Spleen (tissue), 11 donors: ENCODE measurements at regions not wholly inside any gene's neighbourhood (a gene's known extent, or its start where the extent isn't known, plus 50 kb on each side); places are given as distances from the start of the nearest gene placed in this dataset.

Source experiments
- DNase-seq: peaks from one replicate; pipeline ENCODE4 v3.0.0-alpha.2; 2020
- H3K27ac ChIP-seq, 8 donors: fragments of 200-600 bp; sonication (generic) in 7 of 8; 1 replicate in 4 of 8; 2 replicates in 4 of 8; pipeline versions ENCODE4 v1.5.0 to v1.8.0; 2016 to 2021; ENCODE audit warnings: inconsistent platforms in 4 of 8, mild to moderate bottlenecking in 4 of 8, moderate library complexity in 1 of 8
- H3K27me3 ChIP-seq, 7 donors: fragments of 200-600 bp; sonication (generic) in 6 of 7; replicated peaks in 1 of 7; 1 replicate in 4 of 7; 2 replicates in 3 of 7; pipeline versions ENCODE4 v1.5.0 to v1.8.0; 2016 to 2021; ENCODE audit warnings: inconsistent platforms in 3 of 7, mild to moderate bottlenecking in 1 of 7
- H3K36me3 ChIP-seq, 6 donors: fragments of 200-600 bp; sonication (generic) in 5 of 6; 1 replicate in 4 of 6; 2 replicates in 2 of 6; pipeline versions ENCODE4 v1.5.0 to v1.8.0; 2016 to 2021; ENCODE audit warnings: inconsistent platforms in 2 of 6
- H3K4me1 ChIP-seq, 6 donors: fragments of 200-600 bp; sonication (generic) in 5 of 6; 1 replicate in 3 of 6; 2 replicates in 3 of 6; pipeline versions ENCODE4 v1.5.0 to v1.8.0; 2016 to 2021; ENCODE audit warnings: inconsistent platforms in 3 of 6
- H3K4me3 ChIP-seq, 8 donors: fragments of 200-600 bp; sonication (generic) in 7 of 8; 1 replicate in 4 of 8; 2 replicates in 4 of 8; pipeline versions ENCODE4 v1.5.0 to v1.8.0; 2016 to 2021; ENCODE audit warnings: inconsistent platforms in 4 of 8, mild to moderate bottlenecking in 4 of 8, moderate library complexity in 2 of 8
- H3K9me3 ChIP-seq, 8 donors: fragments of 200-600 bp; sonication (generic) in 7 of 8; 1 replicate in 4 of 8; 2 replicates in 4 of 8; pipeline versions ENCODE4 v1.5.0 to v1.8.0; 2016 to 2021; ENCODE audit warnings: inconsistent platforms in 4 of 8
- CTCF ChIP-seq, 11 experiments: fragments of 200-600 bp in 7 of 11; fragments of 450-650 bp in 4 of 11; sonication (generic) in 4 of 11; IDR thresholded peaks in 8 of 11; conservative IDR thresholded peaks in 3 of 11; 1 replicate in 7 of 11; 2 replicates in 4 of 11; pipeline versions ENCODE4 v1.4.0 to v1.8.0; 2016 to 2021; ENCODE audit warnings: antibody characterized with exemption in 11 of 11, inconsistent platforms in 4 of 11, mild to moderate bottlenecking in 1 of 11
- POLR2A ChIP-seq, 3 donors: fragments of 450-650 bp; IDR thresholded peaks; one replicate each; pipeline ENCODE4 v1.5.1; 2017; ENCODE audit warnings: antibody characterized with exemption in 3 of 3, mild to moderate bottlenecking in 1 of 3
- POLR2AphosphoS5 ChIP-seq, 3 donors: sonication (generic); formaldehyde crosslinking; IDR thresholded peaks; one replicate each; pipeline ENCODE4 v1.5.1; 2017; ENCODE audit warnings: antibody characterized with exemption in 3 of 3
- WGBS, 5 donors: extraction: QIAGEN DNeasy Blood & Tissue Kit in 3 of 5; methylation state at CpG; one replicate each; pipeline versions ENCODE4 v1.1.5 to v1.1.7; 2013 to 2018; 5-methylcytosine and 5-hydroxymethylcytosine counted together
- intact Hi-C: fragments of 100-400 bp; cut with DNase I; formaldehyde crosslinking; loops from one replicate; pipeline ENCODE4 v1.15.0; 2023; ENCODE audit warnings: low total_unique reads
- donor health status: healthy with polysubstance abuse.
- donor health status: DM: no; HTN: no; CAD: no; lungs with moderate emphysema.
- donor health status: DM: no; HTN: no; CAD: no.
- donor health status: Bipolar disorder and iron deficiency.
- donor health status: healthy.
- donor health status: DM: no; HTN: no; CAD: no.
- donor health status: DM: yes; HTN: yes; CAD: no.

- Histone ChIP-seq H3K27me3 (no peaks in the 10 kb centered on the region), H3K36me3 (no peaks in the 10 kb centered on the region), H3K4me1 (no peaks in the 10 kb centered on the region), H3K9me3 (peaks cover 0 to 7% (median 0%) of the 10 kb centered on the region in 8 donors), H3K27ac (no peak overlapping the region), H3K4me3 (no peak overlapping the region)
- no peak for DNase-seq
- TF ChIP-seq POLR2AphosphoS5 (IDR thresholded peaks at IDR 0.05) = no peak
- no peak for TF ChIP-seq POLR2A (IDR thresholded peaks at IDR 0.05)
- no peak for TF ChIP-seq CTCF (IDR thresholded peaks at IDR 0.05 in 8 of 11, conservative IDR thresholded peaks at IDR 0.05 in 3 of 11)
- intact Hi-C loops = no loop called here
- 63 to 84% (median 78%) methylated on average over 1 of the region's 1 CpG for WGBS, 5 donors
These were observed 1481.1 kb upstream of the ACVR2A start for GRCh38 chr2:146363731-146364130.

GRCh38 chr2:146351689-146352088 lies 1493.1 kb upstream of the ACVR2A start:
- H3K9me3 ChIP-seq = no peaks in the 10 kb centered on the region
- no peak overlapping the region for H3K27ac ChIP-seq
- no peak overlapping the region for H3K4me3 ChIP-seq
- DNase-seq = no peak
- intact Hi-C loops = no loop called here
- no peaks in the 10 kb centered on the region for H3K27me3 ChIP-seq
- TF ChIP-seq POLR2A (IDR thresholded peaks at IDR 0.05) = no peak
- no peak for TF ChIP-seq CTCF (IDR thresholded peaks at IDR 0.05 in 8 of 11, conservative IDR thresholded peaks at IDR 0.05 in 3 of 11)
- no peak for TF ChIP-seq POLR2AphosphoS5 (IDR thresholded peaks at IDR 0.05)
- H3K4me1 ChIP-seq = no peaks in the 10 kb centered on the region
- H3K36me3 ChIP-seq = no peaks in the 10 kb centered on the region

GRCh38 chr2:146349334-146349733 lies 1495.5 kb upstream of the ACVR2A start:
- Histone ChIP-seq H3K4me1 (no peaks in the 10 kb centered on the region), H3K4me3 (no peak overlapping the region), H3K36me3 (no peaks in the 10 kb centered on the region), H3K27ac (no peak overlapping the region), H3K9me3 (no peaks in the 10 kb centered on the region), H3K27me3 (no peaks in the 10 kb centered on the region)
- intact Hi-C loops = no loop called here
- WGBS, 5 donors = 68 to 86% (median 73%) methylated on average over 3 of the region's 3 CpGs
- TF ChIP-seq POLR2AphosphoS5 (IDR thresholded peaks at IDR 0.05) = no peak
- TF ChIP-seq CTCF (IDR thresholded peaks at IDR 0.05 in 8 of 11, conservative IDR thresholded peaks at IDR 0.05 in 3 of 11) = no peak
- no peak for TF ChIP-seq POLR2A (IDR thresholded peaks at IDR 0.05)
- DNase-seq = no peak

GRCh38 chr2:146324951-146325350 lies 1519.9 kb upstream of the ACVR2A start:
- TF ChIP-seq POLR2AphosphoS5 (IDR thresholded peaks at IDR 0.05) (no peak), POLR2A (IDR thresholded peaks at IDR 0.05) (no peak), CTCF (IDR thresholded peaks at IDR 0.05 in 8 of 11, conservative IDR thresholded peaks at IDR 0.05 in 3 of 11) (no peak)
- whole genome bisulfite sequencing, 5 donors = 93 to 98% (median 97%) methylated on average over 2 of the region's 2 CpGs
- no peak overlapping the region for H3K27ac ChIP-seq
- H3K36me3 ChIP-seq = no peaks in the 10 kb centered on the region
- H3K4me1 ChIP-seq = no peaks in the 10 kb centered on the region
- H3K27me3 ChIP-seq = no peaks in the 10 kb centered on the region
- H3K9me3 ChIP-seq = no peaks in the 10 kb centered on the region
- intact Hi-C loops = no loop called here
- no peak overlapping the region for H3K4me3 ChIP-seq
- no peak for DNase-seq
